Activated CD4-positive, alpha-beta T cell treated with anti-CD3 and anti-CD28 coated beads, Interleukin-2, Interleukin-4, amounts not matched to agents 100 ng/mL and 50 ng/mL, durations not matched to agents 16 hours and 8 hours (primary cell): ENCODE measurements at regions not wholly inside any gene's neighbourhood (a gene's known extent, or its start where the extent isn't known, plus 50 kb on each side); places are given as distances from the start of the nearest gene placed in this dataset.
"Not testable (repeated sequence)": the region's sequence is repeated elsewhere in the genome, so short reads cannot be mapped to it uniquely, and the experiment has no call there.

ENCODE experiments used
- DNase-seq: peaks from one replicate; pipeline ENCODE4 v3.0.0-alpha.2; 2020; ENCODE audit warnings: low spot score

DNA sequence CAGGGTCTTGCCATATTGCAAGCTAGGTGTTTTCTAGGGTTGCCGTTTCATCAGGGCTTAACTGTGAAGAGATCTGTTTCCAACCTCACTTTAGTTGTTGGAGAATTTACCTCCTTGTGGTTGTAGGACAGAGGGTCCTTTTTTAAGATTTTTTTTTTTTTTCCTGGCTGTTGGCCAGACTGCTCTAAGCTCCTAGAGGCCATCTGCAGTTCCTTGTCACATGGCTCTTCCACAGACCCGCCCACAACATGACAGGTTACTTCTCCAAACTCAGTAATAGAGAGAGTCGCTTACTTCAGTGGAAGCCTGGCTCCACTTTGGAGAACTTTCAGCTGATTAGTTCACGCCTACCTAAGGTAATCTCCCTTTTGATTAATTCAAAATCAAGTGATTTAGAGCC is 543.7 kb downstream of the DMRTA1 start:
- DNase-seq: no peak

DNA sequence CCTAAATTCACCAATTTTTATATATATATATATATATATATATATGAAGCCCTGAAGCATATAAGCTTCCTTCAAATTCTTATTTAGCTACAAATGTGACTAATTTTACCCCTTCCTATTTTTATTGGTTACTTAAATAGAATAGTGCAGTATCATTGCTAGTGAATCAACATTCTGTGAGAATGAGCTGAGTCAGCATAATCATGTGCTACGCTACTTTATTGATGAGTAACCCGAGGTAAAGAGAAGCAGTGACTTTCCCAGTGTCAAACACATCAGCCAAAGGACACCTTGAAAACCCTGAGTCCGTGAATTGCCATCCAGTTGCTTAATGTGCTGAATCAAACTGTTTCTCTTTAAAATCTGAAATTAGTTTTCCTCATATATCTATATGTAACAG is 546.2 kb downstream of the DMRTA1 start:
- no peak for DNase-seq

DNA sequence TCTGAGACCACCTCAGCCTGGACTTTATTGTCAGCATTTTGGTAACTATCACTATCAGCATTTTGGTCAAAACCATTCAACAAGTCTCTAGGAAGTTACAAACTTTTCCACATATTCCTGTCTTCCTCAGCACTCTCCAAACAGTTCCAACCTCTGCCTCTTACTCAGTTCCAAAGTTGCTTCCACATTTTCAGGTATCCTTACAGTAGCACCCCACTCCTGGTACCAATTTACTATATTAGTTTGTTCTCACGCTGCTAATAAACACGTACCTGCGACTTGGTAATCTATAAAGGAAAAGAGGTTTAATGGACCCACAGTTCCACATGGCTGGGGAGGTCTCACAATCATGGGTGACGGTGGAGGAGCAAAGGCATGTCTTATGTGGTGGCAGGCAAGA is 551.3 kb downstream of the DMRTA1 start:
- no peak for DNase-seq

DNA sequence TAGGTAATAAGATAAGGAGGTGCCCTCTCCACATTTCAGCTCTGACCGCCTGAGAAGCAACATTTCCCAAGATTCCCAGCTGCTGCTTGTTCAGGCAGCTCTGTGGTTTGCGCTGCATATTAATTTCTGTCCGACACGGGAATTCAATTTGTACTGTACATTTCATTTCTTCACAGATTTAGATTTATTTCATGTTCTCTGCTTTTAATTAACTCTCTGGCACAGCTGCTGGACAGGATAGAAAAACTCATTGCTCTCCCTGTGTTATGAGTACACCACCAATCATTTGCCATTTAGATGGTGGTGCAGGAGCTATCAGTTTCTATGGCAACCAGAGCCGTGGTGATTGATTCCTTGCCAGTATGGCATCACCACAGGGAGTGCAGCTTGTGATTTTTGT is 558.5 kb downstream of the DMRTA1 start:
- DNase-seq: no peak

DNA sequence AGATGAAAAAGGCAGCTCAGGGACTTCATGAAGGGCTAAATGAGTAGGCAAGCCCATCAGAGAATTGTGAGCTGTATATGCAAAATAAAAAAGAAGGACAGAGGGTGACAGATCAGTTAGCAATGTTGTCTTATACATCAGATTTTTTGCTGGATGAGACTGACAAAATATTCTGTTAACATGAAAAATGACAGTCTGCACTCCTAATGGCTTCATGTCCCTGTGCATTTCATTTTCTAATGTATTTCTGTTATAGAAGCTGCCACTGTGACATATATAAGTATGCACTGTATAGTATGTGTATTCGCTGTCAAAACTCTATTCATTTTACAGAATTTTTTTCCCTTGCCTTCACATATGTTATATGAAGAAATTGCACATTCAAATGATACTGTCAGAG is 559.5 kb downstream of the DMRTA1 start:
- no peak for DNase-seq

- DNase-seq: no peak
Measured at GRCh38 chr9:23011669-23012068, 565.0 kb downstream of the DMRTA1 start.

DNA sequence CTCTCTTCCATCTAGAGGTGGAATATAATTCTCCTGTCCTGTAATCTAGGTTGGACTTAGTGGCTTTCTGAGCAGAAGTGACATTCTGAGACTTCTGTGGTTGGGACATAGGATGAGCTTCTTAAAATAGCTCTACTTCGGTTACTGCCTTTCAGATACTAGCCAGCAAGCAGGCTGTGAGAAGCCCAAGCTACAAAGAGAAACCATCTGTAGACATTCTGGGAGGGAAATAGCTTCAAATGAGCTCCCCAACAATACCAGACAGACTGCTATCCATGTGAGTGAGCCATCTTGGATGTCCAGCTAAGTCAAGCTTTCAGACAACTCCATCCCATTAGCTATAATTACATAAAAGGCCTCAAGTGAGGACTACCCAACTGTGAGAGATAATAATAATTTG is 568.9 kb downstream of the DMRTA1 start:
- no peak for DNase-seq

DNA sequence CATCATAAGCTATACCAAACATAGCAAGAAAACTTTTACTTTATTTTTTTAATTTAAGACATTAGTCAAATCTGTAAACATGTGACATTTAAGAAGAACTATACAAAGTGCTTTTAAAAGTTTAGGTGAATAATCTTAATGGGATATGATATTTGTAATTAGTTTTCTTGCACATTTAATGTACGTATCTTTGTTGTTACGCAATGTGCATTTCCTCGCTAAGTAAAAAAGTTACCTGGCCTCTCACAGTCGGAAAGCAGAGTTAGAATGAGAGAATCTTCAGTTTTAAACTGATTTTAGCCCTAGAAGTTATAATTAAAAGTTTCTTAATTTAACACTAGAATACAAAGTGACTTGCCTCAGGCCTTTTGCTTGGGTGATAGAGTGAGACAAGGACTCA is 589.8 kb downstream of the DMRTA1 start:
- DNase-seq: no peak

DNA sequence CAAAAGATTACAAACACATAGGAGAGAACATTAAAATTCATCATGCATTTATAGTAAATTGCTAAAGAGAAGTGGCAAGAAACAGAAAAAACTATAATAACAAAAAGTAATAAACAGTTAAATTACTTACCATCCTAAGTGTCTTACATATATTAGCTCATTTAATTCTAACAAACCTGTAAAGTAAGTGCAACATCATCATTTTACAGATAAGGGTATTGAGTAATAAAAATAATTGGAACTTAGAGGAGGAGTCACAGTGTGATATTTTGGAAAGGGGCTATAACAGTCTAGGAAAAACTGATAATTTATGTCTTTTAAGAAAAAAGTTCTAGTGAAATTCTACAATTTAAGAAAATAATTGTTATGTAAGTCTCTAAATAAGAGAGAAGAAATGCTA is 592.8 kb downstream of the DMRTA1 start:
- DNase-seq: no peak

DNA sequence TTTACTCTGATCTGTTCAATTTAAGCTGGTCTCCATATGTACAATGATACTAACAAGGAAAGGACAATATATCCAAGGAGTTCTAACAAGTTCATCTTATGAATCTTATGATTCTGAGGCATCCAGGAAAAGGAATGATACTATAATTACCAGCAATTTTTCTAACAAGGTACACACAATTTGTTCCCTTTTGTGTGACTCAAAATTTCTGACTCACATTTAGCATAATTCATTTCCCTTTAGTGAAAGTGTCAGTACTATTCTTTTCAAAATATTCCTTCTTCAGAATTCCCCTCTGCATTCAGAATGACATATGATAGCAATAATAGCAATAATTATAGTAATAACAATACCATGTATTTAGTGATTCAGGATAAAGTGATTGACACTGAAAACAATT is 594.8 kb downstream of the DMRTA1 start:
- no peak for DNase-seq

GRCh38 chr9:23044549-23044948 is 597.9 kb downstream of the DMRTA1 start:
- no peak for DNase-seq

- DNase-seq: not testable (repeated sequence)
Measured at GRCh38 chr9:23046026-23046425, 599.4 kb downstream of the DMRTA1 start.

GRCh38 chr9:23050548-23050947 is 603.9 kb downstream of the DMRTA1 start:
- DNase-seq: no peak

- no peak for DNase-seq
Measured at GRCh38 chr9:23073136-23073535, 626.5 kb downstream of the DMRTA1 start.

DNA sequence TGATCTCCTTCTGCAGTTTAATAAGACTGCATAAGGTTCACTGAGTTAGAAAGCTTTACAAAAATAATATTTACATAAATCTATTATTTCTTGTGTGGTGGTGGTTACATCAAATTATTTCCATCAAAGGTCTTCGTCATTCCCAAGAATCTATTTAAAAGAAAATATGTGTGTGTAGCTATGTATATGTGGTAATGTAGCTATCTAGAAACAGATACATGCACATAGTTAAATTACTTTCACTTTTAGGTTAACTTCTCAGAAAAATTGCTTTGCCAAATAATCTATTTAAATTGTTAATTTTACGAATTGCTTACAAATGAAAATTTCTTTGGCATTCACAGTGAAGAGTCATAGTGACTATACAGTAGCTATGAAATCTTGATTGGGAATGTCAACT is 633.2 kb downstream of the DMRTA1 start:
- DNase-seq: no peak

- no peak for DNase-seq
Measured at GRCh38 chr9:23081377-23081776, 634.8 kb downstream of the DMRTA1 start.

GRCh38 chr9:23088932-23089364 is 642.3 kb downstream of the DMRTA1 start:
- no peak for DNase-seq

- DNase-seq: no peak
Measured at GRCh38 chr9:23117616-23118015, 671.0 kb downstream of the DMRTA1 start.

DNA sequence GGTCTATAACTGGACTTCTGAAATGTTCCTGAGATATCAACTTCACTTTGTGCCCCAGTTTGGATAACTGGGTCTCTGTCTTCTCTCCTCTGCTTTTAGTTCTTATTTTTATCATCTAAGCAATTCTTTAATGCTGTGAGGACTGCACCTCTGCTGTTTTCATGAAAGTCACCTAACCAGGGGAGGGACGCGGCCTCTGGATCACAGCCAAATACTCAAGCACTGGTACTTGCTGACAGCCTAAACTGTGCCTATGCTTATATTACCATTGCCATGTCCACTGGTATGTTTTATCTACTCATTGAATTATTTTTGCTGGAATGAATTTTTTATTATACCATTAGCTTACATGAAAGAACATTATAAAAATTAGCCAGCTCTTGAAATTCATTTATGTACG is 674.0 kb downstream of the DMRTA1 start:
- DNase-seq: no peak

DNA sequence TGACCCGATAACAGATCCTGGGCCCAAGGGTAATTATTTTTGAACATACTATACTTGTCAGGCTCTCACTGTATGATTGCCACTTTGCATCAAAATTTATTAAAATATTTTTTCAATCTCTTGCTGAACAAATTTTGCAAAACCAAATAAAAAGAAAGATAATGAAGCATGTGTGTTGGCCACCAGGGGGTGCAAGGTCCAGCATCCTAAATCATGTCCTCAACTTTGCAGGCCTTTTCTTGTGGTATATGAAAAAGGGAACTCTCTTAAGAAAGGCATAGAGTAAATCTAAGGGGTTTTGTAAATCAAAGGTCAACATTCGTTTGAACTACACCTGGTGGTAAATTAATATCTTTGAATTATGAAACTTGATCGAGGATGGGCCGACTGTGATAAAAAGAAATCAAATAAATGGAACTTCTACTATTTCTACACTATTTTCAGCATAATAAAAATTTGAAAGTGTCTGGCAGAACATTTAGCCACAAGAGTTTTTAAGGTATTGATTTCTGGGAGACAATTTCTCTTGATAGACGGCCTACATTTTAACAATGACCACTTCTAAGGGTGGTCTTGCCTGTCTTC is 676.5 kb downstream of the DMRTA1 start:
- no peak for DNase-seq

DNA sequence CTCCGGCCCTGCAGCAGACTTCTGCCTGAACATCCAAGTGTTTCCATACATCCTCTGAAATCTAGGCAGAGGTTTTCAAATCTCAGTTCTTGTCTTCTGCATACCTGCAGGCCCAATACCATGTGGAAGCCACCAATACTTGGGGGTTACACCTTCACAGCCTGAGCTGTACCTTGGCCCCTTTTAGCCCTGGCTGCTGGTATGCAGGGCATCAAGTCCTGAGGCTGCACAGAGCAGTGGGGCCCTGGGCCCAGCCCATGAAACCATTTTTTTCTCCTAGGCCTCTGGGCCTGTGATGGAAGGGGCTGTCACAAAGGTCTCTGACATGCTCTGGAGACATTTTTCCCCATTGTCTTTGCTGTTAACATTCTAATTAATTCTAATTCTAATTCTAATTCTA is 680.6 kb downstream of the ELAVL2 start:
- DNase-seq: no peak

GRCh38 chr9:23153058-23153457 is 673.0 kb downstream of the ELAVL2 start:
- no peak for DNase-seq

DNA sequence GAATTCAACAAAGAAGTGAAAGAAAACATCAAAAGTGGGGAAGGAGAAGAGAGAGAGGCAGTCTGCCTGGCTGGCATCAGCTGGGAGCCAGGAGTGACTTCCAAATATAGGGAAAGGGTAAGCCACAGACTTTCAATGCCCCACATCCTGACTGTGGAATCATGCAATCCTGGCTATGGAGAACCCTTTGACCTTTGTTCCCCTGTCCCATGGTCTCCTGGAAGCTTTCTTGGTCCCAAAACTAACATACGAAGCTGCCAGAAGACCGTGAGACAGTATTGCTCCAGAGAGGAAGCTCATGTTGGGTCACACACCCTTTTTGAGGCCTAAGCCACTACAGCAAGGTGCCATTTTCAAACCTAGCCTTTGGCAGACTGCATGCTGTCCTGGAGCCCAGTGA is 665.5 kb downstream of the ELAVL2 start:
- DNase-seq: no peak

DNA sequence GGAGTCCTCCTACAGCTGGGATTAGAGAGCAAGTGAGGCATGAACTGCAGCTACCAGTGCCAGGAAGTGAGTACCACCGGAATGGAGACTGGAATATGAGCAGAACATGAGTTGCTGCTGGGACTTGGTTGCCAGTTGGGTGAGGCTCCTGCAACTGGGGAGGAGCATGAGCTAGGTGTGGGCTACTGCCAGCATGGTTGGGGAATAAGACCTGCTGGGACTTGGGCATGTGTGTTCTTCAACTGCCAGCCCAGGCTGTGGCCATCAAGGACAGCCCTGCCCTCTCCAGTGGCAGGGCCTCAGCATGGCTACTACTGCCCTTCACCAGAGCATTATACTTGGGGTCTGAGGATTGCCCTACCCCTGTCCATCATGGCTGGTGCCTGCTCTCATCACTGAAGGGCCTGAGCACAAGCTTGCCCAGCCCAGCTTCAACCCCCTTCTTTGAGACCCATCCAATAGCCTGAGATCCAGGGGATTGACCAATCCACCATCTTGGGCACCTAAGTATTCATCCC is 665.0 kb downstream of the ELAVL2 start:
- no peak for DNase-seq

DNA sequence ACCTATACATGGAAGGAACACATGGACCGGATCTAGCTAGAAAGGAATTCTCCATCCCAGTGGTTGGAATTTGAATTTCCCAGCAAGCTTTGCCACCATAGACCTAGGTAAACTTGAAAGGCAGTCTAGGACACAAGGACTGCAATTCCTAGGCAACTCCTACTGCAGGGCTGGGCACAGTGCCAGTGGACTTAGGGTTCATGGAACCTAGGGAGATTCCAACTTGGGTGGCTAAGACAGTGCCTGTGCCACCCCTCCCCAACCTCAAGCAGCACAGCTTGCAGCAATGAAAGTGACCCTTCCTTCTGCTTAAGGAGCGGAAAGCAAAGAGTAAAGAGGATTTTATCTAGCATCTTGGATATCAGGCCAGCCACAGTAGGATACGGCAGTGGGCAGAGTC is 663.3 kb downstream of the ELAVL2 start:
- no peak for DNase-seq
